NCI-H1930 (cell line): ENCODE measurements at regions not wholly inside any gene's neighbourhood (a gene's known extent, or its start where the extent isn't known, plus 50 kb on each side); places are given as distances from the start of the nearest gene placed in this dataset.

Source experiments
- DNase-seq, 2 experiments: peaks; one replicate each; lab custom pipeline; 2025; lab: John Stamatoyannopoulos, UW

GRCh38 chr15:47213883-47214282, 503.4 kb upstream of the SEMA6D start:
- no peak for DNase-seq

- DNase-seq, result no peak
These were observed 499.0 kb upstream of the SEMA6D start for GRCh38 chr15:47218295-47218694.

- no peak for DNase-seq
These were observed 472.9 kb upstream of the SEMA6D start for GRCh38 chr15:47244361-47244760.

GRCh38 chr15:47246317-47246716, 471.0 kb upstream of the SEMA6D start:
- DNase-seq, result no peak

GRCh38 chr15:47258521-47258920, 458.8 kb upstream of the SEMA6D start:
- DNase-seq, result no peak

- no peak for DNase-seq
These were observed 451.6 kb upstream of the SEMA6D start for GRCh38 chr15:47265686-47266085.

GRCh38 chr15:47266566-47266965, 450.7 kb upstream of the SEMA6D start:
- DNase-seq, result no peak

GRCh38 chr15:47273864-47274263, 443.4 kb upstream of the SEMA6D start:
- no peak for DNase-seq

- DNase-seq, result no peak
These were observed 434.1 kb upstream of the SEMA6D start for GRCh38 chr15:47283246-47283645.

GRCh38 chr15:47288794-47289193, 428.5 kb upstream of the SEMA6D start:
- DNase-seq, result no peak

GRCh38 chr15:47289656-47290055, 427.6 kb upstream of the SEMA6D start:
- no peak for DNase-seq

GRCh38 chr15:47291767-47292166, 425.5 kb upstream of the SEMA6D start:
- DNase-seq, result no peak

GRCh38 chr15:47292638-47293190, 424.6 kb upstream of the SEMA6D start:
- DNase-seq, result no peak

GRCh38 chr15:47293466-47294162, 423.7 kb upstream of the SEMA6D start:
- DNase-seq, result no peak

GRCh38 chr15:47294765-47295259, 422.5 kb upstream of the SEMA6D start:
- no peak for DNase-seq

- DNase-seq, result no peak
These were observed 420.4 kb upstream of the SEMA6D start for GRCh38 chr15:47296881-47297280.

GRCh38 chr15:47299846-47300434, 417.4 kb upstream of the SEMA6D start:
- DNase-seq, result no peak

- no peak for DNase-seq
These were observed 416.7 kb upstream of the SEMA6D start for GRCh38 chr15:47300596-47300995.

GRCh38 chr15:47301481-47301880, 415.8 kb upstream of the SEMA6D start:
- no peak for DNase-seq

GRCh38 chr15:47304656-47305055, 412.6 kb upstream of the SEMA6D start:
- DNase-seq, result no peak

GRCh38 chr15:47312161-47312560, 405.1 kb upstream of the SEMA6D start:
- no peak for DNase-seq

GRCh38 chr15:47326410-47327333, 390.6 kb upstream of the SEMA6D start:
- DNase-seq, result no peak
